ENCODE measurements at regions not wholly inside any gene's neighbourhood (a gene's known extent, or its start where the extent isn't known, plus 50 kb on each side); places are given as distances from the start of the nearest gene placed in this dataset.
"Not testable (repeated sequence)": the region's sequence is repeated elsewhere in the genome, so short reads cannot be mapped to it uniquely, and the experiment has no call there.

GRCh38 chr10:9561821-9562505 lies 1455.7 kb upstream of the CELF2 start:
- DNase-seq (ENCODE audit: low spot score, unreplicated experiment) = no peak
- H3K4me3 Mint-ChIP-seq (ENCODE audit: low read depth) = no peak overlapping the region

GRCh38 chr10:9577746-9578145 lies 1439.9 kb upstream of the CELF2 start:
- H3K9me3 Mint-ChIP-seq (ENCODE audit: low read depth) = no peaks in the 10 kb centered on the region
- no peaks in the 10 kb centered on the region for H3K27me3 Mint-ChIP-seq
- no peak for DNase-seq (ENCODE audit: low spot score, unreplicated experiment)
- TF ChIP-seq, protein P1, sequence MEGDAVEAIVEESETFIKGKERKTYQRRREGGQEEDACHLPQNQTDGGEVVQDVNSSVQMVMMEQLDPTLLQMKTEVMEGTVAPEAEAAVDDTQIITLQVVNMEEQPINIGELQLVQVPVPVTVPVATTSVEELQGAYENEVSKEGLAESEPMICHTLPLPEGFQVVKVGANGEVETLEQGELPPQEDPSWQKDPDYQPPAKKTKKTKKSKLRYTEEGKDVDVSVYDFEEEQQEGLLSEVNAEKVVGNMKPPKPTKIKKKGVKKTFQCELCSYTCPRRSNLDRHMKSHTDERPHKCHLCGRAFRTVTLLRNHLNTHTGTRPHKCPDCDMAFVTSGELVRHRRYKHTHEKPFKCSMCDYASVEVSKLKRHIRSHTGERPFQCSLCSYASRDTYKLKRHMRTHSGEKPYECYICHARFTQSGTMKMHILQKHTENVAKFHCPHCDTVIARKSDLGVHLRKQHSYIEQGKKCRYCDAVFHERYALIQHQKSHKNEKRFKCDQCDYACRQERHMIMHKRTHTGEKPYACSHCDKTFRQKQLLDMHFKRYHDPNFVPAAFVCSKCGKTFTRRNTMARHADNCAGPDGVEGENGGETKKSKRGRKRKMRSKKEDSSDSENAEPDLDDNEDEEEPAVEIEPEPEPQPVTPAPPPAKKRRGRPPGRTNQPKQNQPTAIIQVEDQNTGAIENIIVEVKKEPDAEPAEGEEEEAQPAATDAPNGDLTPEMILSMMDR (IDR thresholded peaks at IDR 0.05; ENCODE audit: unreplicated experiment) = no peak
- H3K36me3 Mint-ChIP-seq (ENCODE audit: insufficient read depth) = no peaks in the 10 kb centered on the region
- H3K4me1 Mint-ChIP-seq (ENCODE audit: low read depth) = no peaks in the 10 kb centered on the region
- no peak overlapping the region for H3K27ac Mint-ChIP-seq
- no peak overlapping the region for H3K4me3 Mint-ChIP-seq (ENCODE audit: low read depth)

More at GRCh38 chr10:9561821-9562505, 1455.7 kb upstream of the CELF2 start:
- no peaks in the 10 kb centered on the region for H3K36me3 Mint-ChIP-seq (ENCODE audit: insufficient read depth)
- TF ChIP-seq, protein P1 (IDR thresholded peaks at IDR 0.05; ENCODE audit: unreplicated experiment) = no peak
- H3K27ac Mint-ChIP-seq = no peak overlapping the region
- H3K4me1 Mint-ChIP-seq (ENCODE audit: low read depth) = peaks cover 1% of the 10 kb centered on the region
- H3K27me3 Mint-ChIP-seq = no peaks in the 10 kb centered on the region
- H3K9me3 Mint-ChIP-seq (ENCODE audit: low read depth) = no peaks in the 10 kb centered on the region

DNA sequence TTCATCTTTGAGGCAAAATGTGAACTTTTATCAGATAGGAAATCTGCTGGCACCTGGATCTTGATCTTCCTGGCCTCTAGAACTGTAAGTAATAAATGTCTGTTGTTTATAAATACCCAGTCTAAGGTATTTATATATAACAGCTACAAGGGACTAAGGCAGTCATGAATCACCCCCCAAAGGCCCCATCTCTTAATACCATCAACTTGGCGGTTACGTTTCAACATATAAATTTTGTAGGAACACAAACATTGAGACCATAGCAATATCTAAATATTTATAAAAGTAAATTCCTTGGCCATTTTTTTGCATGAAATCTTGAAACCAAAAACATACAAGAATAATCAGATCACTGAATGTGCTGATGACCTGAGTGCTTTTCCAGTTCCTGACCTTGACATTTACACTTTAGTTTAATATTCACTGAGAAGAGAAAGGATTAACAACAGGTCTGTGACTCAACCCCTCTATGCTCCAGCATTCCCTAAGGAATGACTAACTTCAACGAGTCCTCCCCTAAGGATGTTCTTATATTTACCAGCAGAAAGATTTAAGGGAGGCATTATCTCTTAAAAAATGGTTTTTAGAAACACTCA lies 1438.5 kb upstream of the CELF2 start:
- Mint-ChIP-seq H3K36me3 (ENCODE audit: insufficient read depth) (no peaks in the 10 kb centered on the region), H3K9me3 (ENCODE audit: low read depth) (no peaks in the 10 kb centered on the region), H3K27me3 (no peaks in the 10 kb centered on the region), H3K4me3 (ENCODE audit: low read depth) (no peak overlapping the region), H3K4me1 (ENCODE audit: low read depth) (no peaks in the 10 kb centered on the region), H3K27ac (no peak overlapping the region)
- TF ChIP-seq, protein P1 (IDR thresholded peaks at IDR 0.05; ENCODE audit: unreplicated experiment) = no peak
- no peak for DNase-seq (ENCODE audit: low spot score, unreplicated experiment)

GRCh38 chr10:9582803-9583202 lies 1434.9 kb upstream of the CELF2 start:
- not testable (repeated sequence) for H3K27me3 Mint-ChIP-seq; H3K4me3 Mint-ChIP-seq (ENCODE audit: low read depth); H3K9me3 Mint-ChIP-seq (ENCODE audit: low read depth); H3K36me3 Mint-ChIP-seq (ENCODE audit: insufficient read depth); DNase-seq (ENCODE audit: low spot score, unreplicated experiment); H3K4me1 Mint-ChIP-seq (ENCODE audit: low read depth); H3K27ac Mint-ChIP-seq

- H3K36me3 Mint-ChIP-seq (ENCODE audit: insufficient read depth) = no peaks in the 10 kb centered on the region
- no peak overlapping the region for H3K27ac Mint-ChIP-seq
- TF ChIP-seq, protein P1 (IDR thresholded peaks at IDR 0.05; ENCODE audit: unreplicated experiment) = no peak
- H3K4me1 Mint-ChIP-seq (ENCODE audit: low read depth) = no peaks in the 10 kb centered on the region
- no peaks in the 10 kb centered on the region for H3K9me3 Mint-ChIP-seq (ENCODE audit: low read depth)
- no peaks in the 10 kb centered on the region for H3K27me3 Mint-ChIP-seq
- no peak for DNase-seq (ENCODE audit: low spot score, unreplicated experiment)
- no peak overlapping the region for H3K4me3 Mint-ChIP-seq (ENCODE audit: low read depth)
These were observed 1421.2 kb upstream of the CELF2 start for GRCh38 chr10:9596368-9596920.

Measured in progenitor cell of endocrine pancreas (in vitro differentiated cells).